ENCODE measurements at regions not wholly inside any gene's neighbourhood (a gene's known extent, or its start where the extent isn't known, plus 50 kb on each side); places are given as distances from the start of the nearest gene placed in this dataset.

- DNase-seq (ENCODE audit: low spot score): no peak
These were observed 303.0 kb upstream of the IRX5 start for GRCh38 chr16:54627616-54628015.

- no peak for DNase-seq (ENCODE audit: low spot score)
These were observed 307.0 kb upstream of the IRX5 start for GRCh38 chr16:54623636-54624035.

GRCh38 chr16:54620197-54620596, 310.5 kb upstream of the IRX5 start:
- no peak for DNase-seq (ENCODE audit: low spot score)

- DNase-seq (ENCODE audit: low spot score): no peak
These were observed 314.1 kb upstream of the IRX5 start for GRCh38 chr16:54616610-54617009.

- no peak for DNase-seq (ENCODE audit: low spot score)
These were observed 319.0 kb upstream of the IRX3 start for GRCh38 chr16:54605536-54606066.

- DNase-seq (ENCODE audit: low spot score): no peak
These were observed 316.1 kb upstream of the IRX3 start for GRCh38 chr16:54602666-54603065.

GRCh38 chr16:54597222-54597621, 310.6 kb upstream of the IRX3 start:
- DNase-seq (ENCODE audit: low spot score): no peak

GRCh38 chr16:54595621-54596020, 309.0 kb upstream of the IRX3 start:
- no peak for DNase-seq (ENCODE audit: low spot score)

GRCh38 chr16:54594601-54595391, 308.2 kb upstream of the IRX3 start:
- no peak for DNase-seq (ENCODE audit: low spot score)

- DNase-seq (ENCODE audit: low spot score): no peak
These were observed 305.2 kb upstream of the IRX3 start for GRCh38 chr16:54591816-54592246.

- DNase-seq (ENCODE audit: low spot score): no peak
These were observed 304.2 kb upstream of the IRX3 start for GRCh38 chr16:54590836-54591235.

- no peak for DNase-seq (ENCODE audit: low spot score)
These were observed 302.7 kb upstream of the IRX3 start for GRCh38 chr16:54589326-54589725.

GRCh38 chr16:54588026-54588425, 301.4 kb upstream of the IRX3 start:
- DNase-seq (ENCODE audit: low spot score): no peak

- DNase-seq (ENCODE audit: low spot score): no peak
These were observed 300.6 kb upstream of the IRX3 start for GRCh38 chr16:54587176-54587515.

GRCh38 chr16:54586474-54587175, 300.0 kb upstream of the IRX3 start:
- DNase-seq (ENCODE audit: low spot score): no peak

GRCh38 chr16:54585998-54586340, 299.4 kb upstream of the IRX3 start:
- no peak for DNase-seq (ENCODE audit: low spot score)

GRCh38 chr16:54585094-54585997, 298.8 kb upstream of the IRX3 start:
- DNase-seq (ENCODE audit: low spot score): no peak

GRCh38 chr16:54584121-54584520, 297.5 kb upstream of the IRX3 start:
- DNase-seq (ENCODE audit: low spot score): no peak

- DNase-seq (ENCODE audit: low spot score): no peak
These were observed 296.2 kb upstream of the IRX3 start for GRCh38 chr16:54582631-54583250.

- no peak for DNase-seq (ENCODE audit: low spot score)
These were observed 292.6 kb upstream of the IRX3 start for GRCh38 chr16:54579106-54579728.

GRCh38 chr16:54577651-54578128, 291.1 kb upstream of the IRX3 start:
- no peak for DNase-seq (ENCODE audit: low spot score)

All from globus pallidus (tissue), 1 donor.